ENCODE measurements at regions not wholly inside any gene's neighbourhood (a gene's known extent, or its start where the extent isn't known, plus 50 kb on each side); places are given as distances from the start of the nearest gene placed in this dataset.
A peak's percentile ranks its signal among the peaks of the same experiment; 100 is the strongest.
"Not testable (repeated sequence)": the region's sequence is repeated elsewhere in the genome, so short reads cannot be mapped to it uniquely, and the experiment has no call there.

- DNase-seq (ENCODE audit: low spot score in 2 of 2) (no peak), ATAC-seq (no peak)
- H3K9me3 Mint-ChIP-seq, result no peaks in the 10 kb centered on the region
- H3K4me3 Mint-ChIP-seq, result no peak overlapping the region
- peaks cover 17% of the 10 kb centered on the region for H3K4me1 Mint-ChIP-seq
- peaks cover 62% of the 10 kb centered on the region for H3K36me3 Mint-ChIP-seq
- no peak overlapping the region for H3K27ac Mint-ChIP-seq
These were observed 49.9 kb downstream of the ILRUN start for GRCh38 chr6:34646714-34647113.

GRCh38 chr6:34645627-34646026 lies 50.9 kb downstream of the ILRUN start:
- Mint-ChIP-seq H3K36me3 (peaks cover 55% of the 10 kb centered on the region), H3K27ac (no peak overlapping the region), H3K9me3 (no peaks in the 10 kb centered on the region), H3K4me1 (peaks cover 17% of the 10 kb centered on the region), H3K4me3 (no peak overlapping the region)
- ATAC-seq (no peak), DNase-seq (ENCODE audit: low spot score in 2 of 2) (no peak)

GRCh38 chr6:34644716-34645115 lies 51.9 kb downstream of the ILRUN start:
- H3K9me3 Mint-ChIP-seq, result no peaks in the 10 kb centered on the region
- ATAC-seq, result peak; percentile 42
- H3K27ac Mint-ChIP-seq, result peak overlapping the region; percentile 1
- no peak overlapping the region for H3K4me3 Mint-ChIP-seq
- peaks cover 58% of the 10 kb centered on the region for H3K36me3 Mint-ChIP-seq
- H3K4me1 Mint-ChIP-seq, result peaks cover 24% of the 10 kb centered on the region
- no peak for DNase-seq (ENCODE audit: low spot score in 2 of 2)

GRCh38 chr6:34642427-34642826 lies 54.1 kb downstream of the ILRUN start:
- Mint-ChIP-seq H3K27ac (no peak overlapping the region), H3K4me3 (no peak overlapping the region), H3K36me3 (peaks cover 51% of the 10 kb centered on the region), H3K9me3 (no peaks in the 10 kb centered on the region), H3K4me1 (peaks cover 35% of the 10 kb centered on the region)
- DNase-seq (ENCODE audit: low spot score in 2 of 2), result no peak
- ATAC-seq, result no peak

GRCh38 chr6:34640074-34640849 lies 56.3 kb downstream of the ILRUN start:
- Mint-ChIP-seq H3K27ac (peak overlapping the region; percentile 16), H3K4me1 (peaks cover 22% of the 10 kb centered on the region), H3K36me3 (peaks cover 48% of the 10 kb centered on the region)
- DNase-seq (ENCODE audit: low spot score in 2 of 2); H3K9me3 Mint-ChIP-seq; H3K4me3 Mint-ChIP-seq; ATAC-seq: not testable (repeated sequence)

GRCh38 chr6:34638834-34639736 lies 57.5 kb downstream of the ILRUN start:
- peaks cover 46% of the 10 kb centered on the region for H3K36me3 Mint-ChIP-seq
- DNase-seq (ENCODE audit: low spot score in 2 of 2) (peak in 1 of 2 donors; percentile 55), ATAC-seq (peak; percentile 91)
- peak overlapping the region; percentile 16 for H3K27ac Mint-ChIP-seq
- peak overlapping the region; percentile 14 for H3K4me3 Mint-ChIP-seq
- peaks cover 25% of the 10 kb centered on the region for H3K4me1 Mint-ChIP-seq
- no peaks in the 10 kb centered on the region for H3K9me3 Mint-ChIP-seq

- H3K4me3 Mint-ChIP-seq, result no peak overlapping the region
- no peaks in the 10 kb centered on the region for H3K9me3 Mint-ChIP-seq
- peaks cover 18% of the 10 kb centered on the region for H3K4me1 Mint-ChIP-seq
- peak overlapping the region; percentile 74 for H3K27ac Mint-ChIP-seq
- H3K36me3 Mint-ChIP-seq, result peaks cover 43% of the 10 kb centered on the region
- ATAC-seq (no peak), DNase-seq (ENCODE audit: low spot score in 2 of 2) (no peak)
These were observed 62.8 kb downstream of the ILRUN start for GRCh38 chr6:34633785-34634184.

GRCh38 chr6:34633256-34633655 lies 63.3 kb downstream of the ILRUN start:
- Mint-ChIP-seq H3K4me1 (peaks cover 20% of the 10 kb centered on the region), H3K27ac (peak overlapping the region; percentile 74), H3K36me3 (peaks cover 43% of the 10 kb centered on the region), H3K9me3 (no peaks in the 10 kb centered on the region), H3K4me3 (no peak overlapping the region)
- DNase-seq (ENCODE audit: low spot score in 2 of 2) (no peak), ATAC-seq (no peak)

GRCh38 chr6:34630040-34630439 lies 66.5 kb downstream of the ILRUN start:
- ATAC-seq (no peak), DNase-seq (ENCODE audit: low spot score in 2 of 2) (no peak)
- H3K4me3 Mint-ChIP-seq, result no peak overlapping the region
- peaks cover 18% of the 10 kb centered on the region for H3K4me1 Mint-ChIP-seq
- H3K9me3 Mint-ChIP-seq, result no peaks in the 10 kb centered on the region
- no peak overlapping the region for H3K27ac Mint-ChIP-seq
- peaks cover 27% of the 10 kb centered on the region for H3K36me3 Mint-ChIP-seq

- Mint-ChIP-seq H3K4me1 (peaks cover 13% of the 10 kb centered on the region), H3K9me3 (no peaks in the 10 kb centered on the region), H3K27ac (no peak overlapping the region), H3K4me3 (no peak overlapping the region), H3K36me3 (peaks cover 13% of the 10 kb centered on the region)
- DNase-seq (ENCODE audit: low spot score in 2 of 2), result no peak
- no peak for ATAC-seq
These were observed 69.3 kb downstream of the ILRUN start for GRCh38 chr6:34627296-34627695.

GRCh38 chr6:34618430-34619182 lies 62.5 kb upstream of the SPDEF start:
- peaks cover 10% of the 10 kb centered on the region for H3K4me1 Mint-ChIP-seq
- DNase-seq (ENCODE audit: low spot score in 2 of 2) (no peak), ATAC-seq (no peak)
- H3K27ac Mint-ChIP-seq, result peak overlapping the region; percentile 26
- H3K9me3 Mint-ChIP-seq, result no peaks in the 10 kb centered on the region
- no peak overlapping the region for H3K4me3 Mint-ChIP-seq
- no peaks in the 10 kb centered on the region for H3K36me3 Mint-ChIP-seq

- no peaks in the 10 kb centered on the region for H3K36me3 Mint-ChIP-seq
- no peak overlapping the region for H3K27ac Mint-ChIP-seq
These were observed 61.1 kb upstream of the SPDEF start for GRCh38 chr6:34617231-34617630.

GRCh38 chr6:34616227-34616585 lies 60.1 kb upstream of the SPDEF start:
- Mint-ChIP-seq H3K4me3 (no peak overlapping the region), H3K27ac (no peak overlapping the region), H3K36me3 (no peaks in the 10 kb centered on the region), H3K9me3 (no peaks in the 10 kb centered on the region), H3K4me1 (peaks cover 10% of the 10 kb centered on the region)
- DNase-seq (ENCODE audit: low spot score in 2 of 2) (no peak), ATAC-seq (no peak)

More at GRCh38 chr6:34617231-34617630, 61.1 kb upstream of the SPDEF start:
- no peaks in the 10 kb centered on the region for H3K9me3 Mint-ChIP-seq
- H3K4me3 Mint-ChIP-seq, result no peak overlapping the region
- DNase-seq (ENCODE audit: low spot score in 2 of 2), result no peak
- peaks cover 10% of the 10 kb centered on the region for H3K4me1 Mint-ChIP-seq
- ATAC-seq, result no peak

GRCh38 chr6:34615574-34616226 lies 59.6 kb upstream of the SPDEF start:
- H3K27ac Mint-ChIP-seq, result no peak overlapping the region

More at GRCh38 chr6:34615574-34616226, 59.6 kb upstream of the SPDEF start:
- no peak for DNase-seq (ENCODE audit: low spot score in 2 of 2)
- H3K4me3 Mint-ChIP-seq, result no peak overlapping the region
- H3K4me1 Mint-ChIP-seq, result peaks cover 10% of the 10 kb centered on the region
- H3K9me3 Mint-ChIP-seq, result no peaks in the 10 kb centered on the region
- ATAC-seq, result peak; percentile 49
- no peaks in the 10 kb centered on the region for H3K36me3 Mint-ChIP-seq

Data from stimulated activated effector memory CD8-positive, alpha-beta T cell treated with anti-CD3 and anti-CD28 coated beads, Interleukin-12 subunit alpha, Interleukin-12 subunit beta, amount 100 ng/mL, for 72 hours (primary cell).